DMS114 treated with DMSO at 0.1 percent for 48 hours (cell line): ENCODE measurements at regions not wholly inside any gene's neighbourhood (a gene's known extent, or its start where the extent isn't known, plus 50 kb on each side); places are given as distances from the start of the nearest gene placed in this dataset.
"Not testable (repeated sequence)": the region's sequence is repeated elsewhere in the genome, so short reads cannot be mapped to it uniquely, and the experiment has no call there.

ENCODE experiments used
- DNase-seq: peaks from one replicate; lab custom pipeline; 2025; ENCODE audit not compliant: unreplicated experiment; lab: John Stamatoyannopoulos, UW

DNA sequence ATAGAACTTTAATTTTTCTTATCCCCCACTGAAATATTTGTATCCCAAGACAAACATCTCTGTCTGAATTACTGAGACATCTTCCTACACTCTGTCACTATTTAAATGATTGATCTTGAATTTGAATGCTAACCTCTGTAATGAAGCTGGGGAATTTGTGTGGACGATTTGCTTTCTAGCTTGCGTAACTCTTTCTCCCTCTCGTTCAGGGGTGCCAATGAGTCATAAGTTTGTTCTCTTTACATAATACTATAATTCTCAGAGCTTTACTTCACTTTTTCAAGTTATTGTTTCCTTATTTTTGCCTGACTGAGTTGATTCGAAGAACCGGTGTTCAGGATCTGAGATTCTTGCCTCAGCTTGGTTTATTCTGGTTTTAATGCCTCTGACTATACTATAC lies 783.3 kb upstream of the CADM2 start:
- DNase-seq = no peak

DNA sequence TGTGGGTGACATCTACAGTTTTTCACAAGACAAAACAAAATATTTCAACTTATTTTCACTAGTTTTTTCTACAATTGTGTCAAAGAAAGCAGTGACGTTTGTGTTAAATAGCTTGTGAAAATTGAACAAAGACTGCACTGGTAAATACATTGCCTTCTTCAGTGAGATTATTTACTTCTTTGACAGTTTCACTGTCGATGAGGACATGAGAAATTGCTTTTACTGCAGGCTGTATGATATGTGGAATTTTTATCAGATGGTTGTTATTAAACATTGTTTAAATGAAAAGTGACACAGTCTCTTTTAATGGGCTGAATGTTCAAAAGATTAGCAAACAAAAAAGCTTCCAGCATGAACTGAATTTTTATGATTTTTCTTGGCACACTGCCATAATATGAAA lies 773.9 kb upstream of the CADM2 start:
- DNase-seq = no peak

DNA sequence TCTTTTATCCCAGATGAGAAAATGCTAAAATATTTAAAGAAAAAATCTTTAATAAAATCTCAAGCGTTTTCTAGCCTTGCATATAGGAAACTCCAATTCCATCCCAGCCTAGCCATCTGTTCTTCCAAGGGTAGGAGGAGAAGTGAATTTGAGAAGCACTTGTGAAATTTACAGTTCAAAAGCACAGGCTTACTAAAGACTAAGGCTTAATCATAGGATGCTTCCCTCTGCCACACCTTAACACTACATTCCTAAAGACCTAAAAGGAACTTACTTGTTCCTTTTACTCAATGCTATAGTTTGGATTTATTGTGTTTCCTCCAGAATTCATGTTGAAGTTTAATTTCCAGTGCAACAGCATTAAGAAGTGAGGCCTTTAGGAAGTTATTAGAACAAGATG lies 764.8 kb upstream of the CADM2 start:
- no peak for DNase-seq

DNA sequence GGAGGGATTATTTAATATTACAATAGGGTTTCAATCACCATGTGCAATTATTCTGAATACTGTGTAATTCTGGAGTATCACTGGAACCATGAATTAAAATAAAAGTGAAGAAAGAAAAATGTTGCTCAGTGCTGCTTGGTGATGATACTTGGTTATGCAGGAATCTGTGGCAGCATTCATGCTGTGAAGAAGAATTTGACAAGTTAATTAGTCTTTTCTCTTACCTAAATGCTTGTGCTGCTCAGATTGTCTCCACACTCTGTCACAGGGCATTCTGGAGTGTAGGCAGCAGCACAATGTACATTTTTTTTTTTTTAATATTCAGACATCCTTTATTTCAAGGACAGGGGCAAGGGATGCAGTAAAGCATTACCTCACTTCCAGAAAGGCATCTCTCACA lies 749.3 kb upstream of the CADM2 start:
- no peak for DNase-seq

DNA sequence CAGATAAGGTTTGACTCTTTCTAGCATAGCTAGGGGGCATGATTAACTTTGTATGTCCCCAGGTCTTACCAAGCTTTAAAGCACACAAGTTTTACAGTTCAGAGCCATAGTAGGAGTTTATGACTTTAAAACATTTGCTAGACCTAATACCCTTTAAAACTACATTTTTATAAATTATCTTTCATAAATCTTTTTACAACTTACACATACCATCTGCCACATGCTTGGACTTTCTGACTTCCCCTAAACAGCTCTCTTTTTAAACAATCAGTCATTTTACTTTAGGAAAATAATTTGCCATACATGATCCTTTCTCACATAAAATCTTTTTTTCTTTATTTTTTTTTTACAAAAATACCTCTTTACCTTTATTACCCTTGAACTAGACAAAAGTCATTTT lies 735.3 kb upstream of the CADM2 start:
- no peak for DNase-seq

DNA sequence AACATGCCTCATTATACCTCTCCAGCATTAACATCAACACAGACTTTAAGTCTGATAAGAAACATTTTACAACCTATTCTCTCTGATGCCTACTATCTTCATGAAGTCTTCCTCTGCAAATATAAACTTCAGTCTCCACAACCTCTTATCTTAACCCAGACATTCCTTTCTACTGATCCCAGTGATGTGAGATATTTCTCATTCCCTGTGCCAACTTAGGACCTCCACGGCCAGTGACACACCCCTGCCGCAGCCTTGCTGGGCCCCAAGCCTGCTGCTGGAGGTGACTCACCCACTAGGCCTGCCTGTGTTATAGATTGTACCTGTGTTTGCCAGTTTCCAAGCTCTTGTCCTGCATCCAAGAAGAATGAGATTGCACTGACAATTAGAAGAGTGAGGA lies 734.5 kb upstream of the CADM2 start:
- DNase-seq = no peak

- DNase-seq = no peak
Observed at GRCh38 chr3:84236261-84236660, 722.5 kb upstream of the CADM2 start.

GRCh38 chr3:84245789-84246188 lies 713.0 kb upstream of the CADM2 start:
- no peak for DNase-seq

DNA sequence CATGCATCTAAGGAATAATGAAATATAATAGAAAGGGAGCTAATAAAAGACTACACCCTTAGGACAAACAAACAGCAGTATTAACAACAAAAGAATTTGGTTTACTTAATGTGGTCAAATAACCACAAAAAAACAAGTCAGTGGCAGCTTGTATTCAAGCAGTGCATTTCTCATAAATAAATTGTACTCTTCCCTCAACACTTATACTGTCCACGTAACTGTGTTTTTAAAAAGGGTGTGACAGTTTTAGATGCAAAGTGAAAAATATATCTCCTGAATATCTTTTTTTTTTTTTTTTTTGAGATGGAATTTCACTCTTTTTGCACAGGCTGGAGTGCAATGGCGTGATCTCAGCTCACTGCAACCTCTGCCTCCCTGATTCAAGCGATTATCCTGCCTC lies 698.2 kb upstream of the CADM2 start:
- no peak for DNase-seq

GRCh38 chr3:84265768-84266167 lies 693.0 kb upstream of the CADM2 start:
- no peak for DNase-seq

DNA sequence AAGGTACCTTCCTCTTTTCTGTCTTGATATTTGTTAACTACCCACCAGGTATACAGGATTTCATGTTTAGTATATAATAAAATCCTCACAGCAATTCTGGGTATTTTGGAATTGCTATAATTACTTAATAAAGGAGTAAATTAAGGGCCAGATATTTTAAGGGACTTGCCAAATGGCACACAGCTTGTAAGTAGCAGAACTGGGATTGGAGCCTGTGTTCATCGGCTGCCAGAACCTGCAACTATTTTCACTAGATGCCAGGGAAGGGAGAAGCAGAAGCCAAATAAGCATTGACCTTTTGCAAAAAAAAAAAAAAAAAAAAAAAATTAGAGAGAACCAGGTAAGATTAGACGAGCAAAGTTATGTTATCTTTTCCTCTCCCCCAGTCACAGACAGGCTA lies 683.3 kb upstream of the CADM2 start:
- no peak for DNase-seq

DNA sequence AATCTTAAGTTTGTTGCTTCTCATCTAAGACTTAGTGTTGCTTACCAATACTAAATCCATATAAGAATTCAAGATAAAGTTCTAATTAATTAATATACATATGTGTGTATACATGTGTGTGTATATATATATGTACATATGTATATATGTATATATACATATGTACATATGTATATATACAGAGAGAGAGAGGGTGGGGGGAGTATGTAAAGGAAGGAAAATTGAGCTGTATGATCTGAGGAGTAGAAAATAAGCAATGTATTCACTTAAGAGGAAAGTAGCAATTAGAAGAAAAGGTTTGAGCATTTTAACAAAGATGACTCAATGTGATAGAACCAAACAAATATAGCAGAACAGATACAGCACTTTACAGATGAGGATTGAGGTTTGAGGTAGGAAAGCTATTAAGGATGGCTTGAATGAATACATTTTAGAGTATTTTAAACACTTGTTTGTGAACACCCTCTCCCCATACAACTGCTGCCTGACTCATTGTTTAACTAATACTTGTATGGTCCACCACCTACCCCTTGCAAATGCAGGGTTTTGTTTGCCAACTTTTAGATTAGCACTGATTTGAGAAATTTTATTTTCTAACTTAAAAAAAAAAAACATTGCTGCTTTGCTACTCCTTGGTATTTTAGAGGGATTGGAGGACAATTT lies 681.1 kb upstream of the CADM2 start:
- DNase-seq = no peak

DNA sequence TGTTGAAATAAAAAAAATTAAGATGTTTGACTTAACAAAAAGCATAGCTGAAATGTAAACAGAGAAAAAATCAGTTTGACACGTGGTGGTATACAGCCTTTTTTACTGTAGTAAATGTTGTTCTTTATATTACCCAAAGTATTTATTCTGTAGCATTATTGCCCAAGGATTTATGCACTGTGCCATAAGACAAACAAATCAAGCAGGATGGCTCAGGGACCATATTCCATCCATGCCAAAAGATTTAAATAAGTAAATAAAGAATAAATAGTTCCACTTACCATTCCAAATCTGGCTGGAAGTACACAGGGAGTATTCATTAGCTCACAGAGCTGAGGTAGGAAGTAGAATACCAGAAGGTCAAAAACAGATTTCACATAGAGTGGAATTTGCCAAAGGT lies 666.7 kb upstream of the CADM2 start:
- no peak for DNase-seq

- no peak for DNase-seq
Observed at GRCh38 chr3:84299329-84299728, 659.5 kb upstream of the CADM2 start.

DNA sequence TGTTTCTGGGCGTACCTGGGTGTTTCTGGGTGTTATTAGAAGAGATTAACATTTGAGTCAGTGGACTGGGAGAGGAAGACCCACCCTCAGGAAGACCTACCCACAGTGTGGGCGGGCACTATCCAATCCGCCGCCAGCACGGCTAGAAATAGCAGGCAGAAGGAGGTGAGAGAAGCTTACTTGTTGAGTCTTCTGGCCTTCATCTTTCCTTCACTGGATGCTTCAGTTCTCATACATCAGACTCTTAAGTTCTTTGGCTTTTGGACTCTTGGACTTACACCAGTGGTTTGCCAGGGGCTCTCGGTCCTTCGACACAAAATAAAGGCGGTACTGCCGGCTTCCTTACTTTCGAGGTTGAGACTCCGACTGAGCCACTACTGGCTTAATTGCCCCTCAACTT lies 654.6 kb upstream of the CADM2 start:
- DNase-seq = no peak

DNA sequence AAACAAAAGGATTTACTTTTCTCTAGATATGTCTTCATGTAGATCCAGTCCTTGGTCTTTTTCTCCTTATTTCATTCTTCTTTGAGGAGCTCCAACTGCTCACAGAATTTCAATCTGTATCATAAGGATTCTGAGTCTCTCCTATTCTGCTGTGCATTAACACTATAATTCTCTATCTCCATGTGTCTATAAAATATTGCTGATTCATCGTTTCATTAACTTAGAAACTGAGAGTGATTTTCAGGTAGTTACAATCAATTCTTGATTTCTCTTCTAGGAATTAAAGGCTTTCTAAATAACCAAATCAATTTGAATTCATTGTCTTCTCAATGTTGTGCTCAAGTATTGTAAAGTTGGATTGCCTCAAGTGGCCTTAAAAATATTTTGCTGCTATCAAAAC lies 651.5 kb upstream of the CADM2 start:
- no peak for DNase-seq

- no peak for DNase-seq
Observed at GRCh38 chr3:84308379-84308778, 650.4 kb upstream of the CADM2 start.

DNA sequence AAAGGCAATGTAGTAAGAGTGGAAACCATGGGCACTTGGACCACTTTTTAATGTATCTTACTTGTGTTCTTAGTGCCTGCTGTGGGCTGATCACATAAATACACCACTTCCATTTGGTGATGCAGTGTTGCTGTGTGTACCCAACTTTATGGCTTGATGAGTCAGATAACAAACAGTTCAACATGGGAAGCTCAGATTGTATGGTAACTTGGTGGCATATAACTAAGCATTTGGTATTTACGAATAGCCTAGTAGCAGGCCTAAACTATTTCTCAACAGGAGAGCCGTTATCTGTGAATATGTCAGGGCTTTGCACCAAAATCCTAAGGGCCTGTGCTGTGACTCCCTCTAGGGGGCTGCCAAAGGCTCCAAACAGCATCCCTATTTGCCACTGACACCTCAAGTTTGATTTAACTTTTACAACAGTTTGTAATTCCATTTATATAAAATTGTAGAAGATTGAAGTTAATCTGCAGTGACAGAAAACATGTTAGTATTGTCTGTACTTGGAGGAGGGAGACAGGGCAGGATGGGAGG lies 640.4 kb upstream of the CADM2 start:
- DNase-seq = no peak

DNA sequence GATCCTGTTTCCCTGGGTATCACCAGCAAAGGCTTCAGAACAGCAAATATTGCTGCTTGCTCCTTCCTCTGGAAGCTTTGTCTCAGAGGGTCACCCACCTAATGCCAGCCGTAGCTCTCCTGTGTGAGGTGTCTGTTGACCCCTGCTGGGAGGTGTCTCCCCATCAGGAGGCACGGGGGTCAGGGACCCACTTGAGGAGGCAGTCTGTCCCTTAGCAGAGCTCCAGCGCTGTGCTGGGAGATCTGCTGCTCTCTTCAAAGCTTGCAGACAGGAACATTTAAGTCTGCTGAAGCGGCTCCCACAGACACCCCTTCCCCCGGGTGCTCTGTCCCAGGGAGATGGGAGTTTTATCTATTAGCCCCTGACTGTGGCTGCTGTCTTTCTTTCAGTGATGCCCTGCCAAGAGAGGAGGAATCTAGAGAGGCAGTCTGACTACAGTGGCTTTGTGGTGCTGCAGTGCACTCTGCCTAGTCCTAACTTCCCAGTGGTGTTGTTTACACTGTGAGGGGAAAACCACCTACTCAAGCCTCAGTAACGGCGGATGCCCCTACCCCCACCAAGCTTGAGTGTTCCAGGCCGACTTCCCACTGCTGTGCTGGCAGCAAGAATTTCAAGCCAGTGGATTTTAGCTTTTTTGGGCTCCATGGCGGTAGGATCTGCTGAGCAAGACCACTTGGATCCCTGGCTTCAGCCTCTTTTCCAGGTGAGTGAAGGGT lies 593.1 kb upstream of the CADM2 start:
- DNase-seq = not testable (repeated sequence)
